Posterior cingulate gyrus (tissue), 11 donors: ENCODE measurements at regions not wholly inside any gene's neighbourhood (a gene's known extent, or its start where the extent isn't known, plus 50 kb on each side); places are given as distances from the start of the nearest gene placed in this dataset.

Source experiments
- DNase-seq, 10 donors: peaks; one replicate each; pipeline versions ENCODE4 v3.0.0 to v3.0.0-alpha.2; 2020 to 2021; ENCODE audit warnings: mixed read lengths in 3 of 10
- intact Hi-C: fragments of 100-400 bp; cut with DNase I; formaldehyde crosslinking; loops from one replicate; pipeline ENCODE4 v1.15.1; 2023

- intact Hi-C loops, result no loop called here
- no peak for DNase-seq
These were observed 684.8 kb upstream of the TSPY4 start for GRCh38 chrY:8652445-8652844.

GRCh38 chrY:8655017-8655416 is 682.2 kb upstream of the TSPY4 start:
- intact Hi-C loops, result no loop called here
- DNase-seq, result no peak

- intact Hi-C loops, result no loop called here
- no peak for DNase-seq
These were observed 681.2 kb upstream of the TSPY4 start for GRCh38 chrY:8656101-8656500.

GRCh38 chrY:8656515-8656914 is 680.7 kb upstream of the TSPY4 start:
- no peak for DNase-seq
- intact Hi-C loops, result no loop called here

GRCh38 chrY:8659721-8660120 is 677.5 kb upstream of the TSPY4 start:
- intact Hi-C loops, result no loop called here
- DNase-seq, result no peak

GRCh38 chrY:8673896-8674295 is 663.4 kb upstream of the TSPY4 start:
- intact Hi-C loops, result no loop called here
- peak in 2 of 10 donors; percentile 20 to 56 for DNase-seq

- peak in 1 of 10 donors; percentile 9 for DNase-seq
- intact Hi-C loops, result no loop called here
These were observed 659.8 kb upstream of the TSPY4 start for GRCh38 chrY:8677336-8677935.

- intact Hi-C loops, result no loop called here
- no peak for DNase-seq
These were observed 650.1 kb upstream of the TSPY4 start for GRCh38 chrY:8687154-8687553.

GRCh38 chrY:8690901-8691685 is 646.2 kb upstream of the TSPY4 start:
- intact Hi-C loops, result no loop called here
- no peak for DNase-seq

- intact Hi-C loops, result no loop called here
- no peak for DNase-seq
These were observed 638.7 kb upstream of the TSPY4 start for GRCh38 chrY:8698571-8698970.

- no peak for DNase-seq
- intact Hi-C loops, result no loop called here
These were observed 631.5 kb upstream of the TSPY4 start for GRCh38 chrY:8705636-8706300.

GRCh38 chrY:8712296-8712695 is 625.0 kb upstream of the TSPY4 start:
- no peak for DNase-seq

GRCh38 chrY:8715226-8715625 is 622.0 kb upstream of the TSPY4 start:
- no peak for DNase-seq
- intact Hi-C loops, result no loop called here

More at GRCh38 chrY:8712296-8712695, 625.0 kb upstream of the TSPY4 start:
- intact Hi-C loops, result no loop called here

GRCh38 chrY:8726616-8727015 is 610.6 kb upstream of the TSPY4 start:
- DNase-seq, result peak in 2 of 10 donors; percentile 9 to 13

GRCh38 chrY:8729971-8730370 is 607.3 kb upstream of the TSPY4 start:
- DNase-seq, result no peak
- intact Hi-C loops, result no loop called here

More at GRCh38 chrY:8726616-8727015, 610.6 kb upstream of the TSPY4 start:
- intact Hi-C loops, result no loop called here

GRCh38 chrY:8741343-8742069 is 595.8 kb upstream of the TSPY4 start:
- DNase-seq, result no peak
- intact Hi-C loops, result no loop called here

GRCh38 chrY:8764184-8764583 is 573.1 kb upstream of the TSPY4 start:
- no peak for DNase-seq
- intact Hi-C loops, result no loop called here

GRCh38 chrY:8781184-8781890 is 555.9 kb upstream of the TSPY4 start:
- intact Hi-C loops, result no loop called here
- DNase-seq, result no peak

- DNase-seq, result no peak
- intact Hi-C loops, result no loop called here
These were observed 542.7 kb upstream of the TSPY4 start for GRCh38 chrY:8794561-8794960.

- no peak for DNase-seq
- intact Hi-C loops, result no loop called here
These were observed 532.9 kb upstream of the TSPY4 start for GRCh38 chrY:8804317-8804716.
